Esophagus muscularis mucosa (tissue), 4 donors: ENCODE measurements at regions not wholly inside any gene's neighbourhood (a gene's known extent, or its start where the extent isn't known, plus 50 kb on each side); places are given as distances from the start of the nearest gene placed in this dataset.

Experiments
- DNase-seq: peaks from one replicate; pipeline ENCODE4 v3.0.0-alpha.2; 2017; ENCODE audit errors: extremely low spot score
- H3K27ac ChIP-seq, 4 donors: fragments of 200-600 bp; sonication (generic); replicated peaks in 1 of 4; 1 replicate in 3 of 4; 2 replicates in 1 of 4; pipeline ENCODE4 v1.5.1; 2016 to 2019; ENCODE audit warnings: mild to moderate bottlenecking in 1 of 4
- H3K27me3 ChIP-seq, 4 donors: fragments of 200-600 bp; sonication (generic); one replicate each; pipeline versions ENCODE4 v1.5.1 to v1.6.0; 2016 to 2019
- H3K36me3 ChIP-seq, 4 donors: fragments of 200-600 bp; sonication (generic); one replicate each; pipeline ENCODE4 v1.5.1; 2016 to 2019
- H3K4me1 ChIP-seq, 4 donors: fragments of 200-600 bp; sonication (generic); one replicate each; pipeline ENCODE4 v1.5.1; 2016 to 2019
- H3K4me3 ChIP-seq, 4 donors: fragments of 200-600 bp; sonication (generic); 1 replicate in 2 of 4; 2 replicates in 2 of 4; pipeline ENCODE4 v1.5.1; 2016 to 2019; ENCODE audit warnings: mild to moderate bottlenecking in 4 of 4, moderate library complexity in 1 of 4
- H3K9me3 ChIP-seq, 4 donors: fragments of 200-600 bp; sonication (generic); 1 replicate in 3 of 4; 2 replicates in 1 of 4; pipeline ENCODE4 v1.5.1; 2016 to 2019
- EP300 ChIP-seq: sonication (generic); formaldehyde crosslinking; IDR thresholded peaks from one replicate; pipeline ENCODE4 v1.6.1; 2017; ENCODE audit warnings: antibody characterized with exemption
- POLR2A ChIP-seq: fragments of 450-650 bp; IDR thresholded peaks from one replicate; pipeline ENCODE4 v1.6.1; 2017; ENCODE audit warnings: antibody characterized with exemption, moderate library complexity, mild to moderate bottlenecking, low read depth
- POLR2AphosphoS5 ChIP-seq, 2 donors: sonication (generic); formaldehyde crosslinking; IDR thresholded peaks; one replicate each; pipeline ENCODE4 v1.6.1; 2017; ENCODE audit warnings: antibody characterized with exemption in 2 of 2
- WGBS: methylation state at CpG from one replicate; pipeline ENCODE4 v1.1.5; 2018; 5-methylcytosine and 5-hydroxymethylcytosine counted together
- intact Hi-C: fragments of 100-400 bp; cut with DNase I; formaldehyde crosslinking; loops from one replicate; pipeline ENCODE4 v1.15.1; 2023
- TF ChIP-seq, protein P1 (sequence below), 3 experiments: fragments of 200-600 bp in 2 of 3; fragments of 450-650 bp in 1 of 3; sonication (generic) in 2 of 3; IDR thresholded peaks; one replicate each; pipeline ENCODE4 v1.5.1; 2017 to 2019; ENCODE audit warnings: antibody characterized with exemption in 3 of 3, mild to moderate bottlenecking in 2 of 3, moderate library complexity in 1 of 3

DNA sequence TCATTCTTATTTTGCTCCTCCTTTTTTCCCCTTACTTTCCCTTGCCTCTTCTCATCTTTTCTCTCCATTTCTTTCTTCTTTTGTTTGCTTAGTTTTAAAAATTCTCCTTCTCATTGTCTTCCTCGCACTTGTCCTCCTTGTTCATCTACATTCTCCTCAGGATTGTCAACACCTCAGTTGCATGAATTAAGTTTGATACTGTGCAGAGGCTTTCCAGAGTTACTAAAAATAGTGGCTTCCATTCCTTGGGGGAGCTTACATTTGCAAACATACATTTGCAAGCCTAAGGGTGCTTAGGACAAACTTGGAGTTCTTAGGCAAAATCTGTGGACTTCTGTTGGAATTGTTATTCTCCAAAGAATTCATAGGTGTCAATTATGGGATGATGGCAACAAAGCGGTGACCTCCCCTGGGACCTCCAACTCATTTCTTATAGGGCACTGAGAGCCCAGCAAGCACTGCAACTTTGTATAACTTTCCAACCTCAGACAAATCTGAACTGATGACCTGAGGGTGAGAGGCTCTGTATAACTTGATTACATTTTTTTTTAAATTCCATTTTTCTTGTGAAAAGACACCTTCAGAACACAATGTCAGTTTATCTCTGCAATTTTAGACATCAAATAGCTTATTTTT is 371.4 kb downstream of the TMEM38B start:
- Histone ChIP-seq H3K4me3 (no peak overlapping the region), H3K27me3 (no peaks in the 10 kb centered on the region), H3K4me1 (no peaks in the 10 kb centered on the region), H3K9me3 (no peaks in the 10 kb centered on the region), H3K36me3 (no peaks in the 10 kb centered on the region), H3K27ac (no peak overlapping the region)
- intact Hi-C loops = no loop called here
- no peak for DNase-seq
- TF ChIP-seq POLR2AphosphoS5 (IDR thresholded peaks at IDR 0.05) (no peak), EP300 (no peak), POLR2A (no peak)
- TF ChIP-seq, protein P1, sequence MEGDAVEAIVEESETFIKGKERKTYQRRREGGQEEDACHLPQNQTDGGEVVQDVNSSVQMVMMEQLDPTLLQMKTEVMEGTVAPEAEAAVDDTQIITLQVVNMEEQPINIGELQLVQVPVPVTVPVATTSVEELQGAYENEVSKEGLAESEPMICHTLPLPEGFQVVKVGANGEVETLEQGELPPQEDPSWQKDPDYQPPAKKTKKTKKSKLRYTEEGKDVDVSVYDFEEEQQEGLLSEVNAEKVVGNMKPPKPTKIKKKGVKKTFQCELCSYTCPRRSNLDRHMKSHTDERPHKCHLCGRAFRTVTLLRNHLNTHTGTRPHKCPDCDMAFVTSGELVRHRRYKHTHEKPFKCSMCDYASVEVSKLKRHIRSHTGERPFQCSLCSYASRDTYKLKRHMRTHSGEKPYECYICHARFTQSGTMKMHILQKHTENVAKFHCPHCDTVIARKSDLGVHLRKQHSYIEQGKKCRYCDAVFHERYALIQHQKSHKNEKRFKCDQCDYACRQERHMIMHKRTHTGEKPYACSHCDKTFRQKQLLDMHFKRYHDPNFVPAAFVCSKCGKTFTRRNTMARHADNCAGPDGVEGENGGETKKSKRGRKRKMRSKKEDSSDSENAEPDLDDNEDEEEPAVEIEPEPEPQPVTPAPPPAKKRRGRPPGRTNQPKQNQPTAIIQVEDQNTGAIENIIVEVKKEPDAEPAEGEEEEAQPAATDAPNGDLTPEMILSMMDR (IDR thresholded peaks at IDR 0.05) = no peak
- WGBS = 83% methylated on average over 2 of the region's 2 CpGs

DNA sequence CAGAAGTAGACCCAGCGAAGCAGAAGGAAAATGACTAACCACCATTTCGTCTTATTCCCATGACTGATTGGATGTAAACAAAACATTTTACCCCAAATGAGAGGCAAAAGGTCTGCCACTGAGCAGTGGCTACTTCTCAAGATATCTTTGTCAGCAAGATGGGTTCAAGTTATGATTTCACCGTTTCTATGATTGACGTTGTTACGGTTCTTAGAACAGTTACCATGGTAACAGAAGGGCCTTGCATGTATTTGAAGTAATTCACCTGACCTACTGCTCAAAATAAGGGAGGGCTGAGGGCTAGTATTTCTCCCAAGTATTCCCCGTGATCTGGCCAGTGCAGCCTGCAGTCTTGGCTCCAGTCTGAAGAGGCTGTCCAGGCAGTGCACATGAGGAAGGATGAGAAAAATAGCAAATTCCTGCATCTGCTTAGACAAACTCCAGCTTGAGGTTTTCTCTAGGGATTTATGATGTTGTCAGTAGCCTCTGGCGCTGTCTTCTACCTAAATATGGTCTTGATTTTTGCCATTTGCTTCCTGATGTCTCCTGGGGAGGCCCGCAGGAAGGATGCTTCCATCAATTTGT is 372.7 kb downstream of the TMEM38B start:
- TF ChIP-seq POLR2AphosphoS5 (IDR thresholded peaks at IDR 0.05) (no peak), POLR2A (no peak), EP300 (no peak)
- TF ChIP-seq, protein P1 (IDR thresholded peaks at IDR 0.05) = no peak
- Histone ChIP-seq H3K27ac (no peak overlapping the region), H3K4me1 (no peaks in the 10 kb centered on the region), H3K4me3 (no peak overlapping the region), H3K36me3 (no peaks in the 10 kb centered on the region), H3K9me3 (no peaks in the 10 kb centered on the region), H3K27me3 (no peaks in the 10 kb centered on the region)
- intact Hi-C loops = no loop called here
- no peak for DNase-seq
- 54% methylated on average over 7 of the region's 8 CpGs for WGBS

DNA sequence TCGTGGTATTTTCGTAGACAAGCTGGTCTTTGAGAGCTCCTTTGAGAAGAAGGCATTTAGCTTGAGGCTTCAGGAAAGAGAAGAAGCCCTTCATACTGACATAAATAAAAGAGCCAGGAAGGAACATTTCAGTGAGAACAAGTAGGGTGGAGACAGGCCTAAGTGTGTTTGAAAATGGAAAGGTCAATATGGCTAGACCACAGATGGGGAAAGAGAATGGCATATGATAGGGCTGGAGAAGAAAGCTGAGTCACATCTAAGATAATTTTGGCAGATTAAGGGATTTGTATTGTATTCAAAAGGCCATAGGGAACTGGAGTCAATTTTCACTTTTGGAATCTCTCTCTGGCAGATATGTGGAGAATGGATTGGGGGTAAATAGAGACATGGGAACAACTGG is 374.9 kb downstream of the TMEM38B start:
- Histone ChIP-seq H3K4me1 (peaks cover 0 to 5% (median 0%) of the 10 kb centered on the region in 4 donors), H3K36me3 (no peaks in the 10 kb centered on the region), H3K9me3 (no peaks in the 10 kb centered on the region), H3K27ac (no peak overlapping the region), H3K4me3 (no peak overlapping the region), H3K27me3 (no peaks in the 10 kb centered on the region)
- no peak for DNase-seq
- TF ChIP-seq, protein P1 (IDR thresholded peaks at IDR 0.05) = no peak
- TF ChIP-seq EP300 (no peak), POLR2AphosphoS5 (IDR thresholded peaks at IDR 0.05) (no peak), POLR2A (no peak)
- 94% methylated on average over 2 of the region's 2 CpGs for WGBS
- intact Hi-C loops = no loop called here

DNA sequence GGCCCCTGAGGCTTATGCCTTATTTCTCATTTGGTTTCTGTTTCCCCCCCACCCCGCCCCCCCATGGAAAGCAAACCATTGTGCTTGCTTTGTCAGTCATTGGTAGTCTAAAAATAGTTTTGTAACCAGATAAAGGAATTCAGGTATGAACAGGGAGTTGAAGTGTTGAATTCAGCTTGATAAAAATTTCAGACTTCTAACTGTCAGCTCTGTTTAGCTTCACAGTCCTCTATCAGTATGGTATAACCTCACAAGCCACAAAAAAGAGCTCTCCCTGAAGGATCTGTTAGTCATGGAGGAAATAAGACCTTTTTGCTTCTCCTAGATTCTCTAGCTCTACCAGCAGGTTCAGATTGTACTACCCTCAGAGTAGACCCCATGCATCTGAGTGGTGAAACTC is 378.1 kb downstream of the TMEM38B start:
- intact Hi-C loops = no loop called here
- TF ChIP-seq EP300 (no peak), POLR2A (no peak)
- TF ChIP-seq, protein P1 (IDR thresholded peaks at IDR 0.05) = no peak
- Histone ChIP-seq H3K4me1 (peaks cover 0 to 5% (median 0%) of the 10 kb centered on the region in 4 donors), H3K27me3 (no peaks in the 10 kb centered on the region), H3K27ac (no peak overlapping the region), H3K9me3 (no peaks in the 10 kb centered on the region), H3K4me3 (no peak overlapping the region), H3K36me3 (no peaks in the 10 kb centered on the region)
- WGBS = 64% methylated on average over 1 of the region's 1 CpG
- no peak for DNase-seq

DNA sequence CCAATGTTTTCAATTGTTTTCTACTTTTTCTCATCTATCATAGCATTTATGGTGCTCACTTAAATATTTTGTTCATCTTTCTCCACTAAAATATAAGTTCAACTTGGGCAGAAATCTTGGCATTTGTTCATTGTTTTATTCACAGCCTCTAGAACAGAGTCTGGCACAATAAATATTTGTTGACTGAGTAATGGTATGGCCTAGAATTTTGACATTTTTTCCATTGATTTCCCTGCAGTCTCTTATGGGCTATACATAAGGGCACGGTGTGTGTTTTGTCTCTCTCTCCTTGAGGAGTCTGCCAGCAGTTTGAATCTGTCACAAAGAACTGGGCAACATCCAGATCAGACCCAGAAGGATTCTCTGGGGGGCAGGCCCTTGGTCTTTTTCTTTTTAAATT is 379.7 kb downstream of the TMEM38B start:
- H3K27ac ChIP-seq = no peak overlapping the region
- H3K4me3 ChIP-seq = no peak overlapping the region
- TF ChIP-seq, protein P1 (IDR thresholded peaks at IDR 0.05) = no peak
- TF ChIP-seq POLR2A (no peak), POLR2AphosphoS5 (IDR thresholded peaks at IDR 0.05) (no peak), EP300 (no peak)
- no peak for DNase-seq
- H3K9me3 ChIP-seq = no peaks in the 10 kb centered on the region
- no peaks in the 10 kb centered on the region for H3K27me3 ChIP-seq
- intact Hi-C loops = no loop called here
- 71% methylated on average over 1 of the region's 1 CpG for WGBS
- H3K36me3 ChIP-seq = no peaks in the 10 kb centered on the region
- peaks cover 0 to 5% (median 0%) of the 10 kb centered on the region in 4 donors for H3K4me1 ChIP-seq
